Astrocyte (in vitro differentiated cells and primary cell): ENCODE measurements at regions not wholly inside any gene's neighbourhood (a gene's known extent, or its start where the extent isn't known, plus 50 kb on each side); places are given as distances from the start of the nearest gene placed in this dataset.
A peak's percentile ranks its signal among the peaks of the same experiment; 100 is the strongest.
"Not testable (repeated sequence)": the region's sequence is repeated elsewhere in the genome, so short reads cannot be mapped to it uniquely, and the experiment has no call there.

Source experiments
- DNase-seq: peaks from one replicate; pipeline ENCODE4 v3.0.0-alpha.2; 2010; ENCODE audit warnings: low read depth
- FAIRE-seq: peaks from 2 replicates; lab custom pipeline; 2011; peaks lifted over from hg19 to GRCh38; lab: Jason Lieb, UNC
- H2AFZ ChIP-seq: 2 replicates; pipeline ENCODE4 v1.6.0; 2012; ENCODE audit warnings: low read depth, low read length, inconsistent platforms
- H3K27ac ChIP-seq: 2 replicates; pipeline ENCODE4 v1.5.1; 2011; ENCODE audit warnings: low read depth, low read length, inconsistent platforms
- H3K27me3 ChIP-seq: 2 replicates; pipeline ENCODE4 v1.6.0; 2011; ENCODE audit warnings: low read length, inconsistent platforms; ENCODE audit not compliant: insufficient read depth
- H3K36me3 ChIP-seq: 2 replicates; pipeline ENCODE4 v1.5.1; 2011; ENCODE audit warnings: low read length, inconsistent platforms; ENCODE audit not compliant: insufficient read depth
- H3K4me1 ChIP-seq: 2 replicates; pipeline ENCODE4 v1.5.1; 2011; ENCODE audit warnings: low read length, inconsistent platforms; ENCODE audit not compliant: insufficient read depth
- H3K4me2 ChIP-seq: 2 replicates; pipeline ENCODE4 v1.6.0; 2012; ENCODE audit warnings: low read length, inconsistent platforms
- H3K4me3 ChIP-seq: 2 replicates; pipeline ENCODE4 v1.5.1; 2011; ENCODE audit warnings: low read depth, mild to moderate bottlenecking, low read length, inconsistent platforms; ENCODE audit not compliant: insufficient read depth
- H3K79me2 ChIP-seq: 2 replicates; pipeline ENCODE4 v1.6.0; 2012; ENCODE audit warnings: mild to moderate bottlenecking, low read length, inconsistent platforms; ENCODE audit not compliant: insufficient read depth
- H3K9ac ChIP-seq: 2 replicates; pipeline ENCODE4 v1.6.0; 2012; ENCODE audit warnings: mild to moderate bottlenecking, low read length, inconsistent platforms
- H3K9me3 ChIP-seq: 2 replicates; pipeline ENCODE4 v1.5.1; 2012; ENCODE audit warnings: low read depth, mild to moderate bottlenecking, low read length, inconsistent platforms; ENCODE audit not compliant: insufficient read depth
- H4K20me1 ChIP-seq: 2 replicates; pipeline ENCODE4 v1.6.0; 2012; ENCODE audit warnings: low read length, inconsistent platforms; ENCODE audit not compliant: insufficient read depth
- H3K27ac Mint-ChIP-seq: one replicate; pipeline ENCODE4 v1.8.0; 2021; ENCODE audit warnings: mild to moderate bottlenecking, mixed read lengths; ENCODE audit not compliant: unreplicated experiment
- H3K27me3 Mint-ChIP-seq: one replicate; pipeline ENCODE4 v1.8.0; 2021; ENCODE audit warnings: low read depth, mixed read lengths; ENCODE audit not compliant: unreplicated experiment
- H3K36me3 Mint-ChIP-seq: one replicate; pipeline ENCODE4 v1.8.0; 2021; ENCODE audit warnings: low read depth, mixed read lengths; ENCODE audit not compliant: unreplicated experiment
- H3K4me1 Mint-ChIP-seq: one replicate; pipeline ENCODE4 v1.8.0; 2021; ENCODE audit warnings: low read depth, mixed read lengths; ENCODE audit not compliant: unreplicated experiment
- H3K4me3 Mint-ChIP-seq: one replicate; pipeline ENCODE4 v1.8.0; 2021; ENCODE audit warnings: mild to moderate bottlenecking, moderate library complexity, mixed read lengths; ENCODE audit not compliant: unreplicated experiment
- H3K9me3 Mint-ChIP-seq: one replicate; pipeline ENCODE4 v1.8.0; 2021; ENCODE audit warnings: mild to moderate bottlenecking, mixed read lengths; ENCODE audit not compliant: unreplicated experiment
- EZH2 ChIP-seq: IDR thresholded peaks from 2 replicates; pipeline ENCODE4 v1.6.1; 2012; ENCODE audit warnings: mild to moderate bottlenecking, low read length, inconsistent platforms; ENCODE audit not compliant: insufficient read depth
- TF ChIP-seq, protein P1 (sequence below): IDR thresholded peaks from 2 replicates; pipeline ENCODE4 v1.5.1; 2011; ENCODE audit warnings: low read depth, mild to moderate bottlenecking, inconsistent platforms, low read length, moderate library complexity; ENCODE audit not compliant: insufficient read depth

DNA sequence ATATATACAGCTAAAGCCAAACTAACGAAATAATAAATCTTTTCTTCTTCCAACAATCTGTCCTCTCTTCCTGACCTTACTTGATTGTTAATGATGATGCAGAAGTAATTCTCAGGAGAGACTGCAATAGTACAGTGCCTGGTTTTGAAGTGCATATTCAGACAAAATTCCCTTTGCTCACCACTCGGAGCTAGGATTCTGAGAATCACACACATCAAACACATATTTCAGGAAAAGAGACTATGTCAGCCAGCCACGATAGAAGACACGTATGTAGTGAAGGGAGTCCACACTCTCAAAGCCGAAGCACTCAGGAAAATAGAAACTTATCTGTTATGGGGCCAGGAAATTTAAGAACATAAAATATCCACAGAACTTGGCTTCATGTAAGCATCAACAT is 362.5 kb upstream of the FAT1 start:
- Histone ChIP-seq H3K9ac (no peak overlapping the region), H3K9me3 (no peaks in the 10 kb centered on the region), H3K79me2 (no peaks in the 10 kb centered on the region), H4K20me1 (no peaks in the 10 kb centered on the region), H3K27ac (no peak overlapping the region), H3K27me3 (no peaks in the 10 kb centered on the region), H2AFZ (no peak overlapping the region), H3K4me2 (no peak overlapping the region), H3K4me1 (no peaks in the 10 kb centered on the region), H3K4me3 (no peak overlapping the region), H3K36me3 (no peaks in the 10 kb centered on the region)
- no peaks in the 10 kb centered on the region for H3K27me3 Mint-ChIP-seq
- no peak overlapping the region for H3K27ac Mint-ChIP-seq
- FAIRE-seq (no peak), DNase-seq (no peak)
- no peak overlapping the region for H3K4me3 Mint-ChIP-seq
- peaks cover 7% of the 10 kb centered on the region for H3K4me1 Mint-ChIP-seq
- no peaks in the 10 kb centered on the region for H3K36me3 Mint-ChIP-seq
- TF ChIP-seq EZH2: no peak
- TF ChIP-seq, protein P1, sequence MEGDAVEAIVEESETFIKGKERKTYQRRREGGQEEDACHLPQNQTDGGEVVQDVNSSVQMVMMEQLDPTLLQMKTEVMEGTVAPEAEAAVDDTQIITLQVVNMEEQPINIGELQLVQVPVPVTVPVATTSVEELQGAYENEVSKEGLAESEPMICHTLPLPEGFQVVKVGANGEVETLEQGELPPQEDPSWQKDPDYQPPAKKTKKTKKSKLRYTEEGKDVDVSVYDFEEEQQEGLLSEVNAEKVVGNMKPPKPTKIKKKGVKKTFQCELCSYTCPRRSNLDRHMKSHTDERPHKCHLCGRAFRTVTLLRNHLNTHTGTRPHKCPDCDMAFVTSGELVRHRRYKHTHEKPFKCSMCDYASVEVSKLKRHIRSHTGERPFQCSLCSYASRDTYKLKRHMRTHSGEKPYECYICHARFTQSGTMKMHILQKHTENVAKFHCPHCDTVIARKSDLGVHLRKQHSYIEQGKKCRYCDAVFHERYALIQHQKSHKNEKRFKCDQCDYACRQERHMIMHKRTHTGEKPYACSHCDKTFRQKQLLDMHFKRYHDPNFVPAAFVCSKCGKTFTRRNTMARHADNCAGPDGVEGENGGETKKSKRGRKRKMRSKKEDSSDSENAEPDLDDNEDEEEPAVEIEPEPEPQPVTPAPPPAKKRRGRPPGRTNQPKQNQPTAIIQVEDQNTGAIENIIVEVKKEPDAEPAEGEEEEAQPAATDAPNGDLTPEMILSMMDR: no peak
- no peaks in the 10 kb centered on the region for H3K9me3 Mint-ChIP-seq

- no peak overlapping the region for H3K4me3 Mint-ChIP-seq
- H3K36me3 Mint-ChIP-seq: no peaks in the 10 kb centered on the region
- Histone ChIP-seq H3K27me3 (no peaks in the 10 kb centered on the region), H2AFZ (no peak overlapping the region), H3K27ac (no peak overlapping the region), H3K9ac (no peak overlapping the region), H3K36me3 (no peaks in the 10 kb centered on the region), H3K9me3 (no peaks in the 10 kb centered on the region), H4K20me1 (no peaks in the 10 kb centered on the region), H3K79me2 (no peaks in the 10 kb centered on the region), H3K4me2 (no peak overlapping the region), H3K4me3 (no peak overlapping the region), H3K4me1 (no peaks in the 10 kb centered on the region)
- DNase-seq: no peak
- no peak for FAIRE-seq
- H3K27ac Mint-ChIP-seq: no peak overlapping the region
- H3K27me3 Mint-ChIP-seq: no peaks in the 10 kb centered on the region
- TF ChIP-seq, protein P1: no peak
- no peak for TF ChIP-seq EZH2
- H3K9me3 Mint-ChIP-seq: no peaks in the 10 kb centered on the region
- H3K4me1 Mint-ChIP-seq: peaks cover 7% of the 10 kb centered on the region
Measured at GRCh38 chr4:187088070-187088799, 364.6 kb upstream of the FAT1 start.

DNA sequence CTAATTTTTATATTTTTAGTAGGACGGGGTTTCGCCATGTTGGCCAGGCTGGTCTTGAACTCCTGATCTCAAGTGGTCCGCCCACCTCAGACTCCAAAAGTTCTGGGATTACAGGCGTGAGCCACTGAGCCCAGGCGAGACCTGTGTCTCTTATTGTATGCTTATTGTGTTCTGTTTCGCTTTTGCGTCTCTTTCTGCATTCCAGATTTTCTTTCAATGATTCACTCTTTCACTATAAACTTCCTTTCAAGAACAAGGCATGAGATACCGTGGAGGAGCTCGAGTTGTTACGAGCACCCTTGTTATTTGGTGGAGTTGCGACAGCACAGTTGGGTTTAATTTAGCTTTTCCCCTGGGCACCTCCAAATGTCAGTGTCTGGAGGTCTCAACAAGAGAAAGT is 366.7 kb upstream of the FAT1 start:
- Mint-ChIP-seq H3K9me3 (no peaks in the 10 kb centered on the region), H3K36me3 (no peaks in the 10 kb centered on the region), H3K4me3 (no peak overlapping the region), H3K4me1 (no peaks in the 10 kb centered on the region), H3K27me3 (peaks cover 4% of the 10 kb centered on the region), H3K27ac (peak overlapping the region; percentile 6)
- H3K79me2 ChIP-seq: no peaks in the 10 kb centered on the region
- no peaks in the 10 kb centered on the region for H3K36me3 ChIP-seq
- no peaks in the 10 kb centered on the region for H4K20me1 ChIP-seq
- no peak overlapping the region for H3K4me3 ChIP-seq
- no peak overlapping the region for H2AFZ ChIP-seq
- H3K27ac ChIP-seq: no peak overlapping the region
- FAIRE-seq (no peak), DNase-seq (peak; percentile 13)
- H3K4me2 ChIP-seq: no peak overlapping the region
- no peaks in the 10 kb centered on the region for H3K27me3 ChIP-seq
- no peak overlapping the region for H3K9ac ChIP-seq
- TF ChIP-seq EZH2: no peak
- TF ChIP-seq, protein P1: no peak
- H3K9me3 ChIP-seq: no peaks in the 10 kb centered on the region
- no peaks in the 10 kb centered on the region for H3K4me1 ChIP-seq

DNA sequence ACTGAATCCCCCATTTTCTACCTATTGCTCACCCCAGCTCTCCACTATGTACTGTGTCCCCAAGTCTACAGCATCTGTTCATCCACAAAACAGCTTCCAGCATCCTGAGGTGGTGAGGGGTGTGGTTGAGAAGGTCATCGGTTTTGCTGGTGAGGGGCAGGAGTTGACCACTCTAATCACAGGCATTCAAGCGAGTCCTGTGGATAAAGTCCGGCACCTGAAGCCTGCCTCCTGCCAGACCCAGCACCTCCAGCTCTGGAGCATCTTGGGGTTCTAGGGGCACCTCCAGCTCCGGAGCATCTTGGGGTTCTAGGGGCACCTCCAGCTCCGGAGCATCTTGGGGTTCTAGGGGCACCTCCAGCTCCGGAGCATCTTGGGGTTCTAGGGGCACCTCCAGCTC is 367.2 kb upstream of the FAT1 start:
- H3K27me3 ChIP-seq, H2AFZ ChIP-seq, H3K36me3 Mint-ChIP-seq, H3K9ac ChIP-seq, DNase-seq, H3K79me2 ChIP-seq, H4K20me1 ChIP-seq, H3K4me1 Mint-ChIP-seq, H3K4me3 Mint-ChIP-seq, FAIRE-seq, H3K27ac ChIP-seq, H3K9me3 ChIP-seq, H3K4me3 ChIP-seq, H3K27ac Mint-ChIP-seq, H3K27me3 Mint-ChIP-seq, H3K4me1 ChIP-seq, H3K9me3 Mint-ChIP-seq, H3K36me3 ChIP-seq, H3K4me2 ChIP-seq: not testable (repeated sequence)
